ENCODE measurements at regions not wholly inside any gene's neighbourhood (a gene's known extent, or its start where the extent isn't known, plus 50 kb on each side); places are given as distances from the start of the nearest gene placed in this dataset.

DNA sequence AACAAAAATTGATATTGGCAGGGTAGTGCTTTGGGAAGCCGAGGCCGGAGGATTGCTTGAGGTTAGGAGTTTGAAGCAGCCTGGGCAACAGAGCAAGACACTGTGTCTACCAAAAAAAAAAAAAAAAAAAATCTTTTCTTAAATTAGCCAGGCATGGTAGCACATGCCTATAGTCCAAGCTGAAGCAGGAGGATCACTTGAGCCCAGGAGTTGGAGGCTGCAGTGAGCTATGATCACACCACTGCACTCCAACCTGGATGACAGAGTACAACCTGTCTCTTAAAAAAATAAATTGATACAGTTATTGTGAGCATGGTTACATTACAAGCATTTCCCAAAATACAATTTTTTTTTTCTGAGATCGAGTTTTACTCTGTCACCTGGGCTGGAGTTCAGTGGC is 59.4 kb upstream of the SVIL start:
- DNase-seq (ENCODE audit: low read depth in 1 of 2, low spot score in 1 of 2): no peak

DNA sequence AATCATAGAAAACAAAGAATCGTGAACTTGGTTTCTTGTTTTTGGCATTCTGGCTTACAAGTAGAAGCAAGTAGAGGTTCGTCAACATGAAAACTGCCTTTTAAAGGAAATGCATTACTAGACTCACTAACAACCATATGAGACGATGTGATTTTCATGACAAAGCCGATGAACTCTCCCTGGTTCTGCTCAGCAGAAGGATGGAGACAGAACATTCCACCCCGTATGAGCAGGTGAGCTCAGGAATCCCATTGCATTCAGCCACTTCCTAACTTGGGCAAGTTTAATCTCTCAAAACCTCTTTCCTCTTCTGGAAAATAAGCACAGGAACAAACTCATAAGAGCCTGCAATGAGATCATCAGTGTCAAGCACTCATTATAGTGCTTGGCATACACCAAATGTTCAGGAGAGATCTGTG is 57.4 kb upstream of the SVIL start:
- no peak for DNase-seq (ENCODE audit: low read depth in 1 of 2, low spot score in 1 of 2)

- DNase-seq (ENCODE audit: low read depth in 1 of 2, low spot score in 1 of 2): no peak
Measured at GRCh38 chr10:29691564-29692072, 56.8 kb upstream of the SVIL start.

- DNase-seq (ENCODE audit: low read depth in 1 of 2, low spot score in 1 of 2): no peak
Measured at GRCh38 chr10:29689001-29689400, 54.2 kb upstream of the SVIL start.

- DNase-seq (ENCODE audit: low read depth in 1 of 2, low spot score in 1 of 2): no peak
Measured at GRCh38 chr10:29688230-29688661, 53.5 kb upstream of the SVIL start.

- no peak for DNase-seq (ENCODE audit: low read depth in 1 of 2, low spot score in 1 of 2)
Measured at GRCh38 chr10:29687421-29688164, 52.8 kb upstream of the SVIL start.

DNA sequence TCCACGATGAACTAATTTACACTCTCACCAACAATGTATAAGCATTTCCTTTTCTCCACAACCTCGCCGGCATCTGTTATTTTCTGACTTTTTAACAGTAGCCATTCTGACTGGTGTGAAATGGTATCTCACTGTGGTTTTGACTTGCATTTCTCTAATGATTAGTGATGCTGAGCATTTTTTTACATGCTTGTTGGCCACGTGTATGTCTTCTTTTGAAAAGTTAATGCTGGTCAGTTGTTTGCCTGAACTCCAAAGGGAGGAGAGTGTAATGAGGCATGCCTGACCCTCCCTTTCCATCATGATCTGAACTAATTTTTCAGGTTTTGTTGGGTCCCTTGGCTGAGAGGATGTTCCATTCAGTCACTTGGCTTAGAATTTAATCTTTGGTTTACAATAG is 50.7 kb upstream of the SVIL start:
- no peak for DNase-seq (ENCODE audit: low read depth in 1 of 2, low spot score in 1 of 2)
